A549 (cell line): ENCODE measurements at regions not wholly inside any gene's neighbourhood (a gene's known extent, or its start where the extent isn't known, plus 50 kb on each side); places are given as distances from the start of the nearest gene placed in this dataset.

Source experiments
- CEBPB ChIP-seq, 2 experiments: fragments of >200 bp in 1 of 2; sonication (Bioruptor Twin) in 1 of 2; formaldehyde crosslinking in 1 of 2; IDR thresholded peaks; 2 replicates each; pipeline ENCODE4 v1.6.1; 2012 to 2016
- EHF ChIP-seq: fragments of 250-450 bp; sonication (Bioruptor Pico); IDR thresholded peaks from 2 replicates; pipeline ENCODE4 v1.5.0; 2020; ENCODE audit warnings: mild to moderate bottlenecking
- EP300 ChIP-seq, 2 experiments: fragments of >200 bp; sonication (Bioruptor Twin); formaldehyde crosslinking; IDR thresholded peaks; 2 replicates in 1 of 2; 3 replicates in 1 of 2; pipeline ENCODE4 v1.6.1; 2016 to 2017
- MAFK ChIP-seq: fragments of 450-650 bp; IDR thresholded peaks from 2 replicates; pipeline ENCODE4 v1.6.1; 2014; ENCODE audit not compliant: partially characterized antibody
- MYC ChIP-seq: IDR thresholded peaks from 2 replicates; pipeline ENCODE4 v1.6.1; 2012; ENCODE audit warnings: mild to moderate bottlenecking, inconsistent platforms, low read length, improper control_type of control experiment, borderline replicate concordance
- POLR2A ChIP-seq: IDR thresholded peaks from 2 replicates; pipeline ENCODE4 v1.6.1; 2012; ENCODE audit warnings: mild to moderate bottlenecking, low read length
- POLR2AphosphoS2 ChIP-seq: conservative IDR thresholded peaks from 2 replicates; pipeline ENCODE4 v1.6.1; 2012; ENCODE audit warnings: low read length, improper control_type of control experiment, inconsistent platforms
- TF ChIP-seq, protein P1 (sequence below): fragments of >200 bp; sonication (Bioruptor Twin); formaldehyde crosslinking; IDR thresholded peaks from 3 replicates; pipeline ENCODE4 v1.5.1; 2016

DNA sequence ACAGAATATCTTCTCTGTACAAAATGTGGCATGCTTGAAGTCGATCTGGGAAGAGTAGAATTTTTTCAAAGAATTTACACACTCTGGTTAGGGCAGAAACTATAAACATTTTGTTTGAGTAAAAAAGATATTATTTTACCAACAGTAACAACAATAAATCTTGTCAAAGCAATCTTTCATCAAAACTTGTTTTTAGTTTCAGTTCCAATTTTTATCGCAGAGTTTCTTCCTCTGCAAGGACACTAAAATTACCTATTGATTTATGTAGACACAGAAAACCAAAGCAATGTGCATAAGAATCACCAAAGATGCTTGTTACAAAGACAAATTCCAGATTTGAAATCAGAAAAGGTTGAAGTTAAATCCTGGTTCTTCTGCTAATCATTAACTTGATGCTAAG, 61.9 kb downstream of the CGGBP1 start:
- TF ChIP-seq POLR2AphosphoS2 (no peak), MYC (no peak), MAFK (no peak), CEBPB (IDR thresholded peaks at IDR 0.05) (no peak), POLR2A (no peak), EHF (no peak), EP300 (IDR thresholded peaks at IDR 0.05) (no peak)
- TF ChIP-seq, protein P1, sequence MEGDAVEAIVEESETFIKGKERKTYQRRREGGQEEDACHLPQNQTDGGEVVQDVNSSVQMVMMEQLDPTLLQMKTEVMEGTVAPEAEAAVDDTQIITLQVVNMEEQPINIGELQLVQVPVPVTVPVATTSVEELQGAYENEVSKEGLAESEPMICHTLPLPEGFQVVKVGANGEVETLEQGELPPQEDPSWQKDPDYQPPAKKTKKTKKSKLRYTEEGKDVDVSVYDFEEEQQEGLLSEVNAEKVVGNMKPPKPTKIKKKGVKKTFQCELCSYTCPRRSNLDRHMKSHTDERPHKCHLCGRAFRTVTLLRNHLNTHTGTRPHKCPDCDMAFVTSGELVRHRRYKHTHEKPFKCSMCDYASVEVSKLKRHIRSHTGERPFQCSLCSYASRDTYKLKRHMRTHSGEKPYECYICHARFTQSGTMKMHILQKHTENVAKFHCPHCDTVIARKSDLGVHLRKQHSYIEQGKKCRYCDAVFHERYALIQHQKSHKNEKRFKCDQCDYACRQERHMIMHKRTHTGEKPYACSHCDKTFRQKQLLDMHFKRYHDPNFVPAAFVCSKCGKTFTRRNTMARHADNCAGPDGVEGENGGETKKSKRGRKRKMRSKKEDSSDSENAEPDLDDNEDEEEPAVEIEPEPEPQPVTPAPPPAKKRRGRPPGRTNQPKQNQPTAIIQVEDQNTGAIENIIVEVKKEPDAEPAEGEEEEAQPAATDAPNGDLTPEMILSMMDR, result no peak
